ENCODE measurements at regions not wholly inside any gene's neighbourhood (a gene's known extent, or its start where the extent isn't known, plus 50 kb on each side); places are given as distances from the start of the nearest gene placed in this dataset.

GRCh38 chr17:59469786-59470485 is 95.5 kb upstream of the DHX40 start:
- no peak for TF ChIP-seq CTCF (conservative IDR thresholded peaks at IDR 0.05 in 1 of 2, IDR thresholded peaks at IDR 0.05 in 1 of 2; ENCODE audit: extremely low read depth in 1 of 2, insufficient read depth in 1 of 2, low read depth in 1 of 2, low read length in 2 of 2)
- TF ChIP-seq EZH2 (IDR thresholded peaks at IDR 0.05; ENCODE audit: borderline replicate concordance, low read length), result no peak
